Endothelial cell (in vitro differentiated cells): ENCODE measurements at regions not wholly inside any gene's neighbourhood (a gene's known extent, or its start where the extent isn't known, plus 50 kb on each side); places are given as distances from the start of the nearest gene placed in this dataset.

Source experiments
- DNase-seq: peaks from one replicate; pipeline ENCODE4 v3.0.0; 2021; ENCODE audit warnings: low spot score
- H3K27ac Mint-ChIP-seq: one replicate; pipeline ENCODE4 v1.8.0; 2021; ENCODE audit warnings: mixed read lengths, inconsistent platforms; ENCODE audit not compliant: unreplicated experiment
- H3K27me3 Mint-ChIP-seq: one replicate; pipeline ENCODE4 v1.8.0; 2021; ENCODE audit warnings: mild to moderate bottlenecking, moderate library complexity, mixed read lengths, inconsistent platforms; ENCODE audit not compliant: unreplicated experiment
- H3K36me3 Mint-ChIP-seq: one replicate; pipeline ENCODE4 v1.8.0; 2021; ENCODE audit warnings: mild to moderate bottlenecking, low read depth, mixed read lengths, inconsistent platforms; ENCODE audit not compliant: unreplicated experiment
- H3K4me1 Mint-ChIP-seq: one replicate; pipeline ENCODE4 v1.8.0; 2021; ENCODE audit warnings: mild to moderate bottlenecking, mixed read lengths, inconsistent platforms; ENCODE audit not compliant: unreplicated experiment
- H3K4me3 Mint-ChIP-seq: one replicate; pipeline ENCODE4 v1.8.0; 2021; ENCODE audit warnings: mild to moderate bottlenecking, mixed read lengths, inconsistent platforms; ENCODE audit not compliant: unreplicated experiment
- H3K9me3 Mint-ChIP-seq: one replicate; pipeline ENCODE4 v1.8.0; 2021; ENCODE audit warnings: mixed read lengths, inconsistent platforms; ENCODE audit not compliant: unreplicated experiment
- CTCF ChIP-seq: fragments of 200-600 bp; sonication (generic); IDR thresholded peaks from one replicate; pipeline ENCODE4 v1.5.0; 2021; ENCODE audit warnings: antibody characterized with exemption; ENCODE audit not compliant: unreplicated experiment

- H3K9me3 Mint-ChIP-seq = no peaks in the 10 kb centered on the region
- TF ChIP-seq CTCF = no peak
- H3K27ac Mint-ChIP-seq = no peak overlapping the region
- no peaks in the 10 kb centered on the region for H3K4me1 Mint-ChIP-seq
- DNase-seq = no peak
- no peaks in the 10 kb centered on the region for H3K27me3 Mint-ChIP-seq
- H3K4me3 Mint-ChIP-seq = no peak overlapping the region
- H3K36me3 Mint-ChIP-seq = no peaks in the 10 kb centered on the region
Measured at GRCh38 chr7:110061387-110061786, 1029.5 kb upstream of the LRRN3 start.

DNA sequence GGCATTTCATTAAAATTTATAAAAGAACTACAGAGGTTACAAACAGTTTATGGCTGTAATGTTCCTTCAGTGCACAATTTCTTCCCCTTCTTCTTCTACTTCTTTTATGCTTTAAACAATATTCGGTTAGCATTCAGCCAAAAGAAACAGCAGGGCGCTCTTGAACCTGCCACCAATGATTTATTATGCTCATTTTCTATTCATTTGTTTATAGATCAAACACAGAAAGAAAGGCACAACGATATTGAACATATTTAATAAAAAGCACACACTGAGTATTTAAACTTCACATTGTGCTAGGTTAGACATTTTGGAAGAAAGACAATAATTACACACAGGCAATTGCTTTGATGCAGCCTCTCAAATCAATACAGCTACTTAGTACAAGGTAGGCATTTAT, 1025.8 kb upstream of the LRRN3 start:
- DNase-seq = no peak
- Mint-ChIP-seq H3K36me3 (no peaks in the 10 kb centered on the region), H3K27ac (no peak overlapping the region), H3K9me3 (no peaks in the 10 kb centered on the region), H3K27me3 (no peaks in the 10 kb centered on the region), H3K4me1 (no peaks in the 10 kb centered on the region), H3K4me3 (no peak overlapping the region)
- TF ChIP-seq CTCF = no peak

GRCh38 chr7:110066843-110067242, 1024.1 kb upstream of the LRRN3 start:
- H3K4me1 Mint-ChIP-seq = no peaks in the 10 kb centered on the region

DNA sequence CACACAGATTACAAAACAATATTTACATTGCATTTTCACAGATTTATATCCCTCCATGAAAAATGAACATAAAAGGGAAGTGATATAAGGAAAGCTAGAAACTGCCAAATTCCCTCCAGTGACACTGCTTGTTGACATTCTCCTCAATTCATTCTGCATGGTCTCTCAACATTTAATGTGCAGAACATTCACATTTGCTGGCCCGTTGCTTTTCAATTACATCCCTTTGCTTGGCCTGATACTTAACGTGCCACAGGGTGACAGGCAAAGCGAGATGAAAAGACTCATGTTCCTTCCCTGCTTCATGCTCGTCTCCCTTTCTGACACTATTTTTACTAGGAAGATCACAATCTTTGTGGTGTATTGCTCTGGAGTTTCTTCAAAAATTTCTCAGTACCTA, 1019.7 kb upstream of the LRRN3 start:
- H3K9me3 Mint-ChIP-seq = no peaks in the 10 kb centered on the region
- TF ChIP-seq CTCF = no peak
- no peaks in the 10 kb centered on the region for H3K27me3 Mint-ChIP-seq
- no peaks in the 10 kb centered on the region for H3K4me1 Mint-ChIP-seq
- H3K4me3 Mint-ChIP-seq = no peak overlapping the region
- no peaks in the 10 kb centered on the region for H3K36me3 Mint-ChIP-seq
- H3K27ac Mint-ChIP-seq = no peak overlapping the region
- no peak for DNase-seq

More at GRCh38 chr7:110066843-110067242, 1024.1 kb upstream of the LRRN3 start:
- Mint-ChIP-seq H3K36me3 (no peaks in the 10 kb centered on the region), H3K4me3 (no peak overlapping the region), H3K9me3 (no peaks in the 10 kb centered on the region), H3K27me3 (no peaks in the 10 kb centered on the region), H3K27ac (no peak overlapping the region)
- DNase-seq = no peak
- no peak for TF ChIP-seq CTCF

- no peak overlapping the region for H3K4me3 Mint-ChIP-seq
- no peaks in the 10 kb centered on the region for H3K4me1 Mint-ChIP-seq
- DNase-seq = no peak
- H3K36me3 Mint-ChIP-seq = no peaks in the 10 kb centered on the region
- no peak for TF ChIP-seq CTCF
- no peaks in the 10 kb centered on the region for H3K27me3 Mint-ChIP-seq
- no peaks in the 10 kb centered on the region for H3K9me3 Mint-ChIP-seq
- no peak overlapping the region for H3K27ac Mint-ChIP-seq
Measured at GRCh38 chr7:110075450-110075849, 1015.5 kb upstream of the LRRN3 start.
